OCI-LY3 (cell line): ENCODE measurements at regions not wholly inside any gene's neighbourhood (a gene's known extent, or its start where the extent isn't known, plus 50 kb on each side); places are given as distances from the start of the nearest gene placed in this dataset.

ENCODE experiments used
- EZH2phosphoT487 ChIP-seq: fragments of 200-600 bp; shearing (Covaris generic); IDR thresholded peaks from 2 replicates; pipeline ENCODE4 v1.6.1; 2018; ENCODE audit warnings: antibody characterized with exemption, mixed run types, low read depth
- TF ChIP-seq, protein P1 (sequence below): fragments of 200-600, 300-600 bp; sonication (generic); IDR thresholded peaks from 2 replicates; pipeline ENCODE4 v1.5.1; 2014; ENCODE audit warnings: antibody characterized with exemption, low read length, low read depth

DNA sequence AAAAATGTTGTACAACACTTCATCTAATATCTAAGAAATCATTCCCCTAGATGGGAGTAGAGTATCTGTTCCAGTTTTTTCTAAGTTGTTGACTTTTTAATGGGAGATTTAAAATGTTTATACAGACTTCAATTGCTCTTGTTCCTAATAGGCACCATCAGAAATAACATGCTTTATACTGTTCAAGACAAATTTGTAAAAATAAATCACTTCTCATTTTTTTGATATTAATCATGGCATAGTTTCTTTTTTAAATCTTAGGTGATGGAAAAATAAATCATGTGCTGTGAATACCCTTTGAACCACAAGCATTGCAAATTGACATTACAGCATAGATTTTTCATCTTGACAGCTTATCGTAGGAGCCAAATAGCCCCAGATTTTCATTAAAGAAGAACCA is 473.5 kb upstream of the MGAT4C start:
- TF ChIP-seq, protein P1, sequence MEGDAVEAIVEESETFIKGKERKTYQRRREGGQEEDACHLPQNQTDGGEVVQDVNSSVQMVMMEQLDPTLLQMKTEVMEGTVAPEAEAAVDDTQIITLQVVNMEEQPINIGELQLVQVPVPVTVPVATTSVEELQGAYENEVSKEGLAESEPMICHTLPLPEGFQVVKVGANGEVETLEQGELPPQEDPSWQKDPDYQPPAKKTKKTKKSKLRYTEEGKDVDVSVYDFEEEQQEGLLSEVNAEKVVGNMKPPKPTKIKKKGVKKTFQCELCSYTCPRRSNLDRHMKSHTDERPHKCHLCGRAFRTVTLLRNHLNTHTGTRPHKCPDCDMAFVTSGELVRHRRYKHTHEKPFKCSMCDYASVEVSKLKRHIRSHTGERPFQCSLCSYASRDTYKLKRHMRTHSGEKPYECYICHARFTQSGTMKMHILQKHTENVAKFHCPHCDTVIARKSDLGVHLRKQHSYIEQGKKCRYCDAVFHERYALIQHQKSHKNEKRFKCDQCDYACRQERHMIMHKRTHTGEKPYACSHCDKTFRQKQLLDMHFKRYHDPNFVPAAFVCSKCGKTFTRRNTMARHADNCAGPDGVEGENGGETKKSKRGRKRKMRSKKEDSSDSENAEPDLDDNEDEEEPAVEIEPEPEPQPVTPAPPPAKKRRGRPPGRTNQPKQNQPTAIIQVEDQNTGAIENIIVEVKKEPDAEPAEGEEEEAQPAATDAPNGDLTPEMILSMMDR: no peak
- no peak for TF ChIP-seq EZH2phosphoT487
